Sigmoid colon (tissue), 6 donors: ENCODE measurements at regions not wholly inside any gene's neighbourhood (a gene's known extent, or its start where the extent isn't known, plus 50 kb on each side); places are given as distances from the start of the nearest gene placed in this dataset.

Experiments used
- DNase-seq: peaks from one replicate; pipeline ENCODE4 v3.0.0-alpha.2; 2019
- H3K27ac ChIP-seq, 4 donors: fragments of 200-600 bp; sonication (generic); one replicate each; pipeline ENCODE4 v1.5.1; 2016 to 2019; ENCODE audit warnings: mild to moderate bottlenecking in 1 of 4
- H3K27me3 ChIP-seq, 3 donors: fragments of 200-600 bp; sonication (generic); one replicate each; pipeline ENCODE4 v1.5.1; 2019; ENCODE audit warnings: mild to moderate bottlenecking in 1 of 3
- H3K36me3 ChIP-seq, 4 donors: fragments of 200-600 bp; sonication (generic); one replicate each; pipeline ENCODE4 v1.5.1; 2016 to 2019
- H3K4me1 ChIP-seq, 4 donors: fragments of 200-600 bp; sonication (generic); one replicate each; pipeline ENCODE4 v1.5.1; 2017 to 2019
- H3K4me3 ChIP-seq, 4 donors: fragments of 200-600 bp; sonication (generic); one replicate each; pipeline ENCODE4 v1.5.1; 2017 to 2019; ENCODE audit warnings: mild to moderate bottlenecking in 2 of 4, moderate library complexity in 1 of 4
- H3K9me3 ChIP-seq, 4 donors: fragments of 200-600 bp in 3 of 4; sonication (generic) in 3 of 4; one replicate each; pipeline versions ENCODE4 v1.5.1 to v1.6.1; 2013 to 2019
- CTCF ChIP-seq, 4 experiments: fragments of 450-650 bp in 3 of 4; fragments of 200-600 bp in 1 of 4; IDR thresholded peaks; one replicate each; pipeline ENCODE4 v1.5.1; 2016 to 2019; ENCODE audit warnings: antibody characterized with exemption in 4 of 4, mild to moderate bottlenecking in 3 of 4, moderate library complexity in 2 of 4
- EP300 ChIP-seq, 4 donors: sonication (generic); formaldehyde crosslinking; IDR thresholded peaks; one replicate each; pipeline ENCODE4 v1.6.1; 2017; ENCODE audit warnings: antibody characterized with exemption in 4 of 4
- POLR2A ChIP-seq, 2 donors: fragments of 450-650 bp; IDR thresholded peaks; one replicate each; pipeline ENCODE4 v1.6.1; 2016; ENCODE audit warnings: antibody characterized with exemption in 2 of 2, mild to moderate bottlenecking in 2 of 2, moderate library complexity in 2 of 2
- POLR2AphosphoS5 ChIP-seq, 4 donors: sonication (generic); formaldehyde crosslinking; IDR thresholded peaks; one replicate each; pipeline ENCODE4 v1.6.1; 2017; ENCODE audit warnings: antibody characterized with exemption in 4 of 4
- WGBS, 2 donors: extraction: QIAGEN DNeasy Blood & Tissue Kit; methylation state at CpG; one replicate each; pipeline ENCODE4 v1.1.7; 2013; 5-methylcytosine and 5-hydroxymethylcytosine counted together
- intact Hi-C: fragments of 100-400 bp; cut with DNase I; formaldehyde crosslinking; loops from one replicate; pipeline ENCODE4 v1.15.1; 2023
- donor health status: healthy with polysubstance abuse.
- donor health status: healthy.

- 0% methylated on average over 1 of the region's 1 CpG for WGBS, 2 donors
Observed at GRCh38 chr4:83177182-83177581, 62.7 kb upstream of the PLAC8 start.

GRCh38 chr4:83174844-83175414 is 60.4 kb upstream of the PLAC8 start:
- TF ChIP-seq CTCF (IDR thresholded peaks at IDR 0.05): no peak
- TF ChIP-seq POLR2A (IDR thresholded peaks at IDR 0.05): no peak
- H3K4me3 ChIP-seq: no peak overlapping the region
- DNase-seq: no peak
- H3K4me1 ChIP-seq: no peaks in the 10 kb centered on the region
- H3K27me3 ChIP-seq: no peaks in the 10 kb centered on the region
- no peaks in the 10 kb centered on the region for H3K9me3 ChIP-seq
- intact Hi-C loops: no loop called here
- H3K36me3 ChIP-seq: no peaks in the 10 kb centered on the region
- no peak overlapping the region for H3K27ac ChIP-seq
- WGBS, 2 donors: 62 to 88% methylated on average over 4 of the region's 4 CpGs

More at GRCh38 chr4:83177182-83177581, 62.7 kb upstream of the PLAC8 start:
- TF ChIP-seq EP300 (IDR thresholded peaks at IDR 0.05) (no peak), POLR2A (IDR thresholded peaks at IDR 0.05) (no peak), CTCF (IDR thresholded peaks at IDR 0.05) (no peak), POLR2AphosphoS5 (IDR thresholded peaks at IDR 0.05) (no peak)
- Histone ChIP-seq H3K27ac (no peak overlapping the region), H3K36me3 (no peaks in the 10 kb centered on the region), H3K27me3 (no peaks in the 10 kb centered on the region), H3K4me1 (no peaks in the 10 kb centered on the region), H3K9me3 (no peaks in the 10 kb centered on the region), H3K4me3 (no peak overlapping the region)
- intact Hi-C loops: no loop called here
- no peak for DNase-seq

- intact Hi-C loops: no loop called here
- no peaks in the 10 kb centered on the region for H3K27me3 ChIP-seq
- TF ChIP-seq EP300 (IDR thresholded peaks at IDR 0.05): no peak
- no peak for TF ChIP-seq POLR2AphosphoS5 (IDR thresholded peaks at IDR 0.05)
- no peak for TF ChIP-seq CTCF (IDR thresholded peaks at IDR 0.05)
- no peak for TF ChIP-seq POLR2A (IDR thresholded peaks at IDR 0.05)
Observed at GRCh38 chr4:83172371-83172770, 57.8 kb upstream of the PLAC8 start.

GRCh38 chr4:83171436-83172039 is 57.0 kb upstream of the PLAC8 start:
- Histone ChIP-seq H3K27ac (no peak overlapping the region), H3K27me3 (no peaks in the 10 kb centered on the region), H3K4me1 (no peaks in the 10 kb centered on the region), H3K9me3 (no peaks in the 10 kb centered on the region), H3K4me3 (no peak overlapping the region), H3K36me3 (no peaks in the 10 kb centered on the region)
- intact Hi-C loops: no loop called here
- WGBS, 2 donors: 82 to 85% methylated on average over 2 of the region's 2 CpGs
- no peak for DNase-seq
- TF ChIP-seq CTCF (IDR thresholded peaks at IDR 0.05): no peak

More at GRCh38 chr4:83172371-83172770, 57.8 kb upstream of the PLAC8 start:
- 86 to 97% methylated on average over 5 of the region's 5 CpGs for WGBS, 2 donors
- no peak for DNase-seq
- no peaks in the 10 kb centered on the region for H3K36me3 ChIP-seq
- no peak overlapping the region for H3K27ac ChIP-seq
- no peak overlapping the region for H3K4me3 ChIP-seq
- H3K9me3 ChIP-seq: no peaks in the 10 kb centered on the region
- H3K4me1 ChIP-seq: no peaks in the 10 kb centered on the region

- Histone ChIP-seq H3K9me3 (no peaks in the 10 kb centered on the region), H3K27me3 (no peaks in the 10 kb centered on the region), H3K36me3 (no peaks in the 10 kb centered on the region), H3K4me1 (no peaks in the 10 kb centered on the region), H3K4me3 (no peak overlapping the region), H3K27ac (no peak overlapping the region)
- no peak for DNase-seq
- 72 to 79% methylated on average over 4 of the region's 4 CpGs for WGBS, 2 donors
- intact Hi-C loops: no loop called here
- TF ChIP-seq POLR2AphosphoS5 (IDR thresholded peaks at IDR 0.05) (no peak), EP300 (IDR thresholded peaks at IDR 0.05) (no peak), CTCF (IDR thresholded peaks at IDR 0.05) (no peak), POLR2A (IDR thresholded peaks at IDR 0.05) (no peak)
Observed at GRCh38 chr4:83170952-83171399, 56.4 kb upstream of the PLAC8 start.
